Middle frontal gyrus (tissue), 1 donor: ENCODE measurements at regions not wholly inside any gene's neighbourhood (a gene's known extent, or its start where the extent isn't known, plus 50 kb on each side); places are given as distances from the start of the nearest gene placed in this dataset.
"Not testable (repeated sequence)": the region's sequence is repeated elsewhere in the genome, so short reads cannot be mapped to it uniquely, and the experiment has no call there.

ENCODE experiments used
- DNase-seq: peaks from one replicate; pipeline ENCODE4 v3.0.0-alpha.2; 2015; ENCODE audit warnings: low spot score; ENCODE audit errors: extremely low spot score

DNA sequence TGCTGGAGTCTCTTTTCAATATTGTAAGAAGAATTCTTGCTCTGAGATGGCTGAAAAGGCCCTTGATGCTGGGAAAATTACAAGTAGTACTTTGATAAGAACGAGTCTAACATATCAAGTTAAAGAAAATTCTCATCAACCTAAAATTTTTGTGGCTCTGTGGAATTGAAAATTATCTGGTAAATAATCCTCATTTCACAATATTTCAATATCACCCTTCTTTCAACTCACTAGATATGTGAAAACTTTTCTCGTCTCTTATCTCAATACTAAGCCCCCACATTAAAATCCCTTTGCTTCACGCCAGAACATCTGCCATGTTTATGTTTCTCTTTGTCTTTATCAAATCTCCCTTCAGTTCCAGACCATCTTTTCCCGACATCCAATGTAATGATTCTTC, 448.8 kb downstream of the ZNF516 start:
- no peak for DNase-seq

- no peak for DNase-seq
These were observed 452.5 kb downstream of the ZNF516 start for GRCh38 chr18:76042511-76042910.

GRCh38 chr18:76018210-76018609, 476.8 kb downstream of the ZNF516 start:
- no peak for DNase-seq

DNA sequence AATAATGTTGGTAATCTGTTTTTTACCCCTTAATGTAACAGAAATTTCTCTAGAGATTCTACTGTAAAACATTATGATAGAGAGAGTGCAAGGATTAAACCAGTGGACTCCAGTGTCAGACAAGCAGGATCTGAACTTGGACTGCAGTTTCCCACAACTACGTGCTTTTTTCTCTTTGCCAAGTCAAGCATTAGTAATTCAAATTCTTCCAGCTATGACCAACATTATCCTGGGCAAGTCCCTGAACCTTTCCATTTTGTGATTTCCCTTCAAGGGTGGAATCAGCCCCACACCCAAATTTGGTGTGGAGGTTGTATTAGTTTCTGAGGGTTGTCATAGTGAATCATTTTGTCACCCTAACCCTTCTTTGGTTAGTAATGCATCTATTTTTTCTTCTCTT, 482.0 kb downstream of the ZNF516 start:
- no peak for DNase-seq

- DNase-seq = no peak
These were observed 489.3 kb downstream of the ZNF516 start for GRCh38 chr18:76005632-76006208.

GRCh38 chr18:75987913-75988312, 507.1 kb downstream of the ZNF516 start:
- not testable (repeated sequence) for DNase-seq

- DNase-seq = no peak
These were observed 510.2 kb downstream of the ZNF516 start for GRCh38 chr18:75984853-75985252.

DNA sequence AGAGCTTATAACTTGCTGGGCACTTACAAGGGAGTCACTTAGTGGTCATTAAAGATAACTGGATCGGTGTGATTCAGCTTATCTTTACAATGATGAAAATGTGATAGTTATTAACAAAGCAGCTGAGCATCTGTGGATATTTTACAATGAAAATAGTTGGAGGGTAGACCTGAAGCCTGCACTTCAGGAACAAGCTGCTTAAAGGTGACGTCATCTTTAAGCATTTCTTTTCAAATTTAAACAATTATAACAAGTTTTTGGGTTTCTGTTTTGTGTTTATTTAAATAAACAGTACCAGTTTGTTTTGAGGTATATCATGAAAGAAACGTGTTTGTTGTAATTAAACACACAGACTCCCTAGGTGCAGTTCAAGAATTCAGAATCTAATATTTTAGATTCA, 513.9 kb downstream of the ZNF516 start:
- no peak for DNase-seq

- no peak for DNase-seq
These were observed 518.0 kb downstream of the ZNF516 start for GRCh38 chr18:75977081-75977480.

DNA sequence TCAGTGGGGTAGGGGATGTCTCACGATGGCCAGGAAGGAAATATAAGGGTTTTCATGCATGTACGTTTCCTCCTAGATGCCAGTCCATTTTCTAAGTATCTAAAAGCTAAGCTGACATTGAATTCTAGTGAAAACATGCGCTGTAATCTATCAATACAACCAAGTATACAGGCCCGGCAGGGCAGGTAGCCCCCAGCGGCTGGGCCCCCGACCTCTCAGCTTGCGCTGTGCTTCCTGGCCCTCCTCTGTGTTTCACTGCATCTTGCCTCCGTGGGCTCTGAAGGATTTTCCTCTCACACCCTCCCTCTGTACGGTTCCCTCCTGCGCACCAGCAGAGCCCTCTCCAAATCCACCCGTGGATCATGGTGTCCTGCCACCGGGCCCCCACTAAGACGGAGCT, 524.8 kb downstream of the ZNF516 start:
- DNase-seq = no peak

- DNase-seq = no peak
These were observed 528.6 kb downstream of the ZNF516 start for GRCh38 chr18:75966431-75966830.

DNA sequence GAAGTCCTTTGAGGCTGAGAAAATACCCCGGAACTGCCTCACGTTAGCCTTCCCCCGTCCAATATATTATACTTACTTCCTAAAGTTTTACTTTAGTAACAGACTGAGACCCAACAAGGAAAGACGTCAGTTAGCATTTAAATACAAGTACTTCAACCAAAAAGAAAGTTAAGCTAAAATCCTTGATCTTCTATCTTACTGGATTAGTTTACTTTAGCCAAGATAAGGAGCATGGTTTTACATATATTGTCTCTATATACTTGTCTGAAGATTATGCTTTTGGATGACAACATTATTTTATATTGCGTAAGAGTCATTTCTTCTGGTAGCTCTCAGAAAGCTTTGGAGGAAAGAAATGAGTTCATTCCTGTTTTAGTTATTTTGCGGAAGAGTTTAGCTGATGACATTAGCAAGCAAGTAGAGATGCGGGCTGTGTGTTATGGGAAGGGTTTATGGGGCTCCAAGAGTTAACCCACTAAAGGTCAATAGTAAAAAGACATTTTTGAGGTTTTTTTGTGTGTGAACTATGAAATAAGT, 532.9 kb downstream of the ZNF516 start:
- DNase-seq = no peak

- not testable (repeated sequence) for DNase-seq
These were observed 532.9 kb upstream of the SMIM21 start for GRCh38 chr18:75960356-75960755.

- DNase-seq = no peak
These were observed 531.6 kb upstream of the SMIM21 start for GRCh38 chr18:75959150-75959549.

GRCh38 chr18:75958683-75959082, 531.2 kb upstream of the SMIM21 start:
- DNase-seq = no peak

DNA sequence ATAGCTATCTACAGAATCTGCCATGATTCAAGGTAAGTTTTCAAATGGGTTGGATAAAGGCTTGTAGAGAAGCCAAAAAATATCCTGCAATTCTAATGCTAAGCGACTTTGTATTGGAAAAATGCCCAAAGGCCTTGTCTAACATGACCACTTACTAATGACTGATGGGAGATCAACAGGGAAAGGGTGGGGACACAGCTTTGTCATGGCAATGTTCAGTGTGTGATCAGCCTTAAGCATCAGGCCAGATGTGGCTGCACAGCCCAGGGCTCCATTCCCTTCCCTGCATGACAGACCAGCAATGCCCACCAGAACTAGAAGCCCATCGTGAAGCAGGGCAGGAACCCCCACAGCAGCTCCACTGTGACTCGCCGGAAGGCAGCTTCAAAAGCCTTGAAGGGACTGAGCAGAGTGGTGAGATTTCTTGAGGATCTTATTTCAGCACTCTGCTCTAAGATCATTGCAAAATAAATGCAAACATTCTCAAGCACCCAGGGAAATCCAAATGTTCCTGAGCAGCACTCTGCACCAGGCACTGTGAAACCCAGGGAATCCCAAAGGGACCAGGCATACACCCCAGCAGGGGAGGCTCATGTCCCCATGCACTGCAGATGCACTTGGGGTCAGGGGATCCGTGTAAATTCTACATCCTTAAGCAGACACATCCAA, 517.9 kb upstream of the SMIM21 start:
- DNase-seq = no peak

- no peak for DNase-seq
These were observed 509.8 kb upstream of the SMIM21 start for GRCh38 chr18:75937306-75937705.

GRCh38 chr18:75936862-75937261, 509.4 kb upstream of the SMIM21 start:
- no peak for DNase-seq

DNA sequence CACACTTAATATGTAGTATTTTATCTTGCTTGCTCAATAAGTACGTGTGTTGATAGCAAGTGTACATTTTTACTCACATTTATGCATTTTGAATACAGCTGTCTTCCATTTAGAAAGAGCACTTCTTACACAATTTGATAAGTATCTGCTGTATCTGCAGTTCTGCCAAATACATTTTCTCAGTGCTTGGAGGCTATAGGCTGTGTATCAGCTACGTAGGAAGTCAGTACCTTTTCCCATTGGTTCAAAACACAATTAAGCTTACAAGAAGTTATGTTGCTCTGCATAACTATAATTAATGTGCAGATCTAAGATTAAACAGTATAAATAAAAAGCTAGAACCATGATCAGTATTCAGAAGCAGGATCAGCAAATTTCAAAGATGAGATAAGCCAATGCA, 503.6 kb upstream of the SMIM21 start:
- DNase-seq = no peak

DNA sequence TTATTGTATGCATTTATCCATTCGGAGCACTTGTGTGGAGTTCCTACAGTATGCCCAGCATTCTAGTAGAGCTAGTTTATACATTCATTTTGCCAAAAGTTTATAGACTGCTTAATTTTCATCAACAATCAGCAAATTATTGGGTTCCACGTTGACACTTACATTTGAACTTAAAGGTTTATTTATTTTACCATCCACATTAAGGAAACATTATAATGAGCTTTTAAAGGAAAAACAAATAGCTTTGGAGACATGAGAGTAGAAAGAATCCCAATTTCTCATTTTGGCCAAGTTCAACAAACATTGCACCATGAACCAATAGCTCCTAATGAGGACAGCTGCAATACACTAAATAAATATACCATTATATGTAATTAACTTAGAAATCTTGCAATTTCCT, 501.2 kb upstream of the SMIM21 start:
- DNase-seq = no peak

DNA sequence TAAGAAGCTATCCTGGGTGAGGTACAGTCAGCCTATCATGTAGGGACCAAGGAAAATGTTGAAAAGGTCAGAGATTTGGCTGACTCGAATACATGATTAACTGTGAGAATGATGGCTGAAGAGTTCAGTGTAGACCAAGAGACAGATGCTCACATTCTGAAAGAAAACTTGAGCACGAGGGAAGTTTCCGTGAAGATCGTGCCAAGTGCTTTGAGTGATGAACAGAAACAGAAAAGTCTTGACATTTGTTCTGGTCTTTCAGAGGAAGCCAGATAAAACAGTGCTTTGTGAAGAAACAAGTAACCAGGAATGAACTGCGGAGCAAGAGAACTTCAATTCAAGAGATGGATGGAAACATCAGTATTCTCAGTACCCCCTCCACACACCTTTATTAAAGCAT, 500.3 kb upstream of the SMIM21 start:
- DNase-seq = no peak

DNA sequence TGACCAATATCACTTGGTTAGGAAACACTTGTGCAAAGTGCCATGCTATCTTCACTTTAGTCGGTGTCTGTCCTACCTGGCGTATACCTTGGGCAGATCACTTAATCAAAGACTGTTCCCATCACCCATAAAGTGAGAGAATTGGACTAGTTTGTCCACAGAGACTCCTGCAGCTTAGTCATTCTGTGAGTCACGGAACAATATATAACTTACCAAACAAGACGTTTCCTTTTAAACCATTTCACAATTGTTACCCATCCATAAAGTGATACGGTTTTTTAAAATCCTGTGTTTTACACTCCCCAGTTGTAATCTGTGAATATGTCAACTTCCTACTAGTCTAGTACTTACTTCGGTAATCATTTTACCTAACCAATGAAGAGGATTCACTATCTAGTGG, 499.3 kb upstream of the SMIM21 start:
- DNase-seq = no peak

DNA sequence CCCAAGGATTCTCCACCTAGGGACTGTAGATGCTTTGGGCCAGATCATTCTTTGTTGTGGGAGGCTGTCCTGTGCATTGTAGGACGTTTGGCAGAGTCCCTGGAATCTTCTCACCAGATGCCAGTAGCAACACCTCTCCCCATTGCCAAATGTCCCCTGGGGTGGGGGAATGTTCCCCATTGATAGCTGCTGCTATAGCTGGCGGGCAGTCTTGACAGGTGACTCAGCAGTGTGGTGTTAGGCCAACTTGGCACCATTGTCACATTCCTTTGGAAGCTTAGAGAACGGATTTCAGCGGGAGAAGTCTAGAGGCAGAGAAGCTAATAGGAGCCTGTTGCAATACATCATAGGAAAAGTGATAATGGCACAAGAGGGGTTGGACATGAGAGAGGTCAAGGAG, 495.7 kb upstream of the SMIM21 start:
- DNase-seq = peak; percentile 56
